GM23338 (cell line): ENCODE measurements at regions not wholly inside any gene's neighbourhood (a gene's known extent, or its start where the extent isn't known, plus 50 kb on each side); places are given as distances from the start of the nearest gene placed in this dataset.

Experiments
- ATAC-seq: fragments of 200-7000 bp; cut with Tn5 transposase; 3 replicates; pipeline ENCODE4 v1.9.1; 2020
- DNase-seq: peaks from one replicate; pipeline ENCODE4 v3.0.0-alpha.2; 2015; ENCODE audit warnings: low spot score
- H2AFZ ChIP-seq: fragments of 200-600 bp; sonication (generic); 2 replicates; pipeline ENCODE4 v1.8.0; 2016; ENCODE audit warnings: antibody characterized with exemption, mild to moderate bottlenecking, moderate library complexity
- H3F3A ChIP-seq: fragments of 200-600 bp; sonication (generic); replicated peaks from 2 replicates; pipeline ENCODE4 v1.8.0; 2017; ENCODE audit warnings: antibody characterized with exemption, mixed run types, low read depth
- H3K27ac ChIP-seq: fragments of 200-600 bp; sonication (generic); 2 replicates; pipeline ENCODE4 v1.6.1; 2016; ENCODE audit warnings: low read depth
- H3K27me3 ChIP-seq: fragments of 200-600 bp; sonication (generic); 2 replicates; pipeline ENCODE4 v1.8.0; 2016; ENCODE audit warnings: mild to moderate bottlenecking, mixed run types, moderate library complexity; ENCODE audit not compliant: insufficient read depth
- H3K36me3 ChIP-seq: fragments of 200-600 bp; sonication (generic); 2 replicates; pipeline ENCODE4 v1.8.0; 2016; ENCODE audit warnings: mild to moderate bottlenecking; ENCODE audit not compliant: insufficient read depth
- H3K4me1 ChIP-seq: fragments of 200-600 bp; sonication (generic); 2 replicates; pipeline ENCODE4 v1.8.0; 2016; ENCODE audit warnings: mild to moderate bottlenecking, moderate library complexity; ENCODE audit not compliant: insufficient read depth
- H3K4me2 ChIP-seq: fragments of 200-600 bp; sonication (generic); 2 replicates; pipeline ENCODE4 v1.7.1; 2017; ENCODE audit warnings: mixed run types
- H3K4me3 ChIP-seq: fragments of 200-600 bp; sonication (generic); 2 replicates; pipeline ENCODE4 v1.6.1; 2016; ENCODE audit warnings: mixed run types
- H3K79me2 ChIP-seq: fragments of 200-600 bp; sonication (generic); replicated peaks from 2 replicates; pipeline ENCODE4 v1.8.0; 2017; ENCODE audit warnings: mild to moderate bottlenecking; ENCODE audit not compliant: insufficient read depth
- H3K9me2 ChIP-seq: fragments of 200-600 bp; sonication (generic); 2 replicates; pipeline ENCODE4 v1.8.0; 2017; ENCODE audit not compliant: insufficient read depth
- H4K20me1 ChIP-seq: fragments of 200-600 bp; sonication (generic); replicated peaks from 2 replicates; pipeline ENCODE4 v1.8.0; 2017; ENCODE audit warnings: mild to moderate bottlenecking; ENCODE audit not compliant: insufficient read depth
- H3K27ac Mint-ChIP-seq: 2 replicates; pipeline ENCODE4 v1.8.0; 2020; ENCODE audit warnings: inconsistent platforms, mild to moderate bottlenecking, moderate library complexity, mixed read lengths
- H3K27me3 Mint-ChIP-seq: 3 replicates; pipeline ENCODE4 v1.8.0; 2022; ENCODE audit warnings: low read depth, mild to moderate bottlenecking, moderate library complexity, mixed read lengths, inconsistent platforms; ENCODE audit not compliant: insufficient read depth, poor library complexity
- H3K36me3 Mint-ChIP-seq: 3 replicates; pipeline ENCODE4 v1.8.0; 2021; ENCODE audit warnings: low read depth, mild to moderate bottlenecking, inconsistent platforms, moderate library complexity, mixed read lengths
- H3K4me1 Mint-ChIP-seq: 3 replicates; pipeline ENCODE4 v1.8.0; 2020; ENCODE audit warnings: mild to moderate bottlenecking, inconsistent platforms, mixed read lengths
- H3K4me3 Mint-ChIP-seq: 3 replicates; pipeline ENCODE4 v1.8.0; 2021; ENCODE audit warnings: moderate library complexity, mild to moderate bottlenecking, inconsistent platforms, mixed read lengths
- H3K9me3 Mint-ChIP-seq: 3 replicates; pipeline ENCODE4 v1.8.0; 2020; ENCODE audit warnings: moderate library complexity, mild to moderate bottlenecking, inconsistent platforms, mixed read lengths
- CREB1 ChIP-seq: fragments of 250-450 bp; sonication (Bioruptor Pico); IDR thresholded peaks from 2 replicates; pipeline ENCODE4 v1.5.0; 2020; ENCODE audit warnings: low read depth, mild to moderate bottlenecking, moderate library complexity
- CTCF ChIP-seq, 2 experiments: fragments of 200-600 bp in 1 of 2; sonication (generic) in 1 of 2; conservative IDR thresholded peaks; 2 replicates each; pipeline versions ENCODE4 v1.5.1 to v1.6.1; 2016 to 2017; ENCODE audit warnings: antibody characterized with exemption in 2 of 2, low read depth in 2 of 2, mild to moderate bottlenecking in 2 of 2, moderate library complexity in 1 of 2
- EZH2 ChIP-seq: fragments of 200-600 bp; sonication (generic); IDR thresholded peaks from one replicate; pipeline ENCODE4 v1.8.0; 2017; ENCODE audit warnings: antibody characterized with exemption, mild to moderate bottlenecking, low read depth; ENCODE audit not compliant: unreplicated experiment
- JUNB ChIP-seq: IDR thresholded peaks from one replicate; pipeline ENCODE4 v1.6.1; 2016; ENCODE audit warnings: antibody characterized with exemption; ENCODE audit not compliant: unreplicated experiment
- NANOG ChIP-seq: IDR thresholded peaks from 2 replicates; pipeline ENCODE4 v1.6.1; 2016; ENCODE audit warnings: antibody characterized with exemption, borderline replicate concordance
- POLR2AphosphoS5 ChIP-seq: IDR thresholded peaks from 2 replicates; pipeline ENCODE4 v1.6.1; 2016; ENCODE audit warnings: antibody characterized with exemption, low read depth
- REST ChIP-seq: IDR thresholded peaks from one replicate; pipeline ENCODE4 v1.6.1; 2018; ENCODE audit warnings: antibody characterized with exemption; ENCODE audit not compliant: unreplicated experiment
- STAT1 ChIP-seq: IDR thresholded peaks from one replicate; pipeline ENCODE4 v1.6.1; 2016; ENCODE audit warnings: antibody characterized with exemption; ENCODE audit not compliant: unreplicated experiment
- ZNF114 ChIP-seq: fragments of 250-450 bp; sonication (Bioruptor Pico); IDR thresholded peaks from 2 replicates; pipeline ENCODE4 v1.5.0; 2020; ENCODE audit warnings: mild to moderate bottlenecking, moderate library complexity
- ZNF331 ChIP-seq: fragments of 250-450 bp; sonication (Bioruptor Pico); IDR thresholded peaks from 2 replicates; pipeline ENCODE4 v1.5.0; 2020; ENCODE audit warnings: low read depth, mild to moderate bottlenecking, moderate library complexity
- ZNF462 ChIP-seq: fragments of 250-450 bp; sonication (Bioruptor Pico); IDR thresholded peaks from 2 replicates; pipeline ENCODE4 v1.5.0; 2020; ENCODE audit warnings: mild to moderate bottlenecking, moderate library complexity

- Histone ChIP-seq H3K9me2 (0 out of 2 replicates have a peak, but pooled peaks cover 3% of the 10 kb centered on the region), H3K79me2 (no peaks in the 10 kb centered on the region), H2AFZ (peak overlapping the region; percentile 90), H3K4me2 (no peak overlapping the region), H3F3A (no peaks in the 10 kb centered on the region), H3K4me3 (no peak overlapping the region), H4K20me1 (no peaks in the 10 kb centered on the region), H3K36me3 (no peaks in the 10 kb centered on the region), H3K27me3 (no peaks in the 10 kb centered on the region), H3K4me1 (no peaks in the 10 kb centered on the region), H3K27ac (no peak overlapping the region)
- Mint-ChIP-seq H3K27me3 (peaks cover 7% of the 10 kb centered on the region), H3K4me3 (no peak overlapping the region), H3K27ac (no peak overlapping the region; the same call in 1 of the 2 replicates), H3K36me3 (no peaks in the 10 kb centered on the region), H3K4me1 (no peaks in the 10 kb centered on the region; the same call in 2 of the 3 replicates), H3K9me3 (no peaks in the 10 kb centered on the region)
- no peak for DNase-seq
- ATAC-seq = peak; percentile 31; the same call in 2 of the 3 replicates
- TF ChIP-seq JUNB (no peak), CREB1 (CRISPR knock-in tag) (no peak)
These were observed 62.0 kb upstream of the NRBF2 start for GRCh38 chr10:63071145-63071544.

- Histone ChIP-seq H2AFZ (no peak overlapping the region), H3K27me3 (no peaks in the 10 kb centered on the region), H3K36me3 (no peaks in the 10 kb centered on the region), H3K4me3 (no peak overlapping the region), H3K4me2 (no peak overlapping the region), H3F3A (no peaks in the 10 kb centered on the region), H3K27ac (no peak overlapping the region), H3K4me1 (peaks cover 4% of the 10 kb centered on the region; the same call in 1 of the 2 replicates), H3K9me2 (0 out of 2 replicates have a peak, but pooled peaks cover 3% of the 10 kb centered on the region), H3K79me2 (no peaks in the 10 kb centered on the region), H4K20me1 (no peaks in the 10 kb centered on the region)
- H3K36me3 Mint-ChIP-seq = no peaks in the 10 kb centered on the region
- peaks cover 7% of the 10 kb centered on the region for H3K4me1 Mint-ChIP-seq
- DNase-seq = no peak
- H3K27me3 Mint-ChIP-seq = no peaks in the 10 kb centered on the region
- ATAC-seq = no peak
- H3K27ac Mint-ChIP-seq = no peak overlapping the region
- H3K9me3 Mint-ChIP-seq = no peaks in the 10 kb centered on the region
- no peak overlapping the region for H3K4me3 Mint-ChIP-seq
- TF ChIP-seq STAT1 (no peak), REST (no peak), POLR2AphosphoS5 (no peak), EZH2 (no peak), NANOG (no peak), CTCF (conservative IDR thresholded peaks at IDR 0.05; ENCODE audit: low read depth in 2 of 2) (no peak), CREB1 (CRISPR knock-in tag) (no peak), JUNB (no peak), ZNF462 (CRISPR knock-in tag) (no peak), ZNF331 (no peak), ZNF114 (CRISPR knock-in tag) (no peak)
These were observed 63.8 kb upstream of the NRBF2 start for GRCh38 chr10:63069318-63069717.
